SIG-M5 treated with dmso at 0.1 percent for 504 hours (cell line): ENCODE measurements at regions not wholly inside any gene's neighbourhood (a gene's known extent, or its start where the extent isn't known, plus 50 kb on each side); places are given as distances from the start of the nearest gene placed in this dataset.

Source experiments
- DNase-seq: peaks from one replicate; lab custom pipeline; 2025; ENCODE audit not compliant: unreplicated experiment; lab: John Stamatoyannopoulos, UW

DNA sequence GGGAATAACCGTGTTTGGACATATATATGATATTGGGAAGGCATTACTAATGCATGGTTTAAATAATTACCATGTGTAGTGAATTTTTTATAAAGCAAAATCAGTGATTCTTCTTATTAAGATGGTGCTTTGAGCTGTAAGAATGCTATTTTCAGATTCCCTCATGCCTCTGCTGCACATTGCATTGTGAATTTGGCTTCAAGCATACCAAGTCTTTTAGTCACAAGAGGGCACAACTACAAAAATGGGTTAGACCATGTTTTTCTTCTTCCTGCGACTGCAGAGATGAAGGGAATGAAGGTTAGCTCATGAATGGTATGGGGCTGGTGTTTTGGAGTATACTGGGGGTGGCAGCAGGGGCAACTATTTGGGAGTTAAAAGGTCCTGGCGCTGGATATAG lies 320.1 kb downstream of the SLC4A3 start:
- no peak for DNase-seq

DNA sequence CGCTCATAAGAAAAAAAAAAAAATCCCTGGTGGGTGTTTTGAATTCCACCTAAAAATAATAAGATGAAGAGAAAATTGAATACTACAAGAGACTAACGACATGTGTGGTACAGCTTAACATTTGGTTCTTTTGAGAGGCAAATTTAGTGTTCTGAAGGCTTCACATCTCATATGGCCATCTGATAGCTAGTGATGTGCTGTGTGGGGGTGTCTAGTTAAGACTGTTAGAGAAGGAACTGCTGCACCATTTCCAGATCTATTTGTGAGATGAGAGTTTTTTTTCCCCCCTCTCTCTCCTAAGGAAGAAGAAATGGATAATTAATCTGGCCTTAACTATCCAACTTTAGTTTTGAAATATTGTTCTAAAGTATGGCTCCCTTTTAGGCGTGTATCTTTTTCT lies 321.6 kb downstream of the SLC4A3 start:
- DNase-seq: no peak

DNA sequence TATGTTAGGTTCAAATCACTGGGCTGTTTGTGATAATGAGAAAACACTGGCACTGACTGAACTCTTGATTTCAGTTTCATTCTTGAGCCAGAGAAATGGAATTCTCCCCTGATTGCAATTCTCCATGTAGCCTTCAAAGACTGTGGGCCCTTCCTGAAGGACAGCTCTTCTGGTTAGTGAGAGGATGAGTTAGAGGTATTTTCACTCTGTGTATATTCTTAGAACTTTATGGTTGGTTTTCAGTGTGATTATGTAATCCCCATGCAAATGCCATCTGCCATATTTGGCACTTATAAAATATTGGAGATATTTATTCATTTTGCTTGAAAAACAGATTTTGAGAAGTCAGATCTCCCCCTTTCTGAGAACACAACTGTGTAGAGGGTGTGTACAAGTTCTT lies 323.7 kb downstream of the SLC4A3 start:
- DNase-seq: no peak

DNA sequence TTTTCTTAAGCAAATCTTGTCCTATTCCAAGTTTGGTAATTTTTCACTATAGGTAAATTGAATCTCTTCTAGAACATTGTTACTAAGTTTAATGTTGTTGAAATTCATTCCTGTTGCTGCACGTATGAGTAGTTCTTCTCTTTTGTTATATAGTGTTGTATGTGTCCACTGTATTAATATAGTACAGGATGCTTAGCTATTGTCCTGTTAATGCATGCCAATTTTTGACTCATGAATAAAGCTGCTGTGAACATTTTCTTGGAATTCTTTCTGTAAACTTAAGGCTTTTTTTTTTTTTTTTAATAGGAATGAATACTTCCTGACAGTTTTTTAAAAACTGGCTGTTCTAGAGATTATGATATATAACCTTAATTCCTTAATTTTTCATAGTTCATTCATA lies 326.9 kb downstream of the SLC4A3 start:
- DNase-seq: no peak

DNA sequence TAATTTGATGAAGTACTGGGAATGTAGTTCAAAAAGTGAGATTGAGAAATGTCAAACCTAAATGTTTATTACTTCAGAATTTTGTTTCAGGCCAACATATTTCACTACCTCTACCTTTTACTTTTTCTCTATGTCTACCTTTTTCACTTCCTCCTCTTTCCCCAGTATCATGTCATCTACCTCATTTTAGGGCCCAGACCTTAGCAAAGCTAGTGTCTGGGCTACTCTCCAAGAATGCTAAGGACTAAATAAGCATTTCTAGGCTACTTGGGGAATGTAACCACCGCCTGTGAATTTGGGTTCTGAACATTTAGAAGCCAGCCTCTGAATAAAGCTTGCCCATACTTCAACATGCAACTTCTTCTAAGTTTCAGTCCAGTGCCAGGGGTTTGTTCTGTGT lies 330.4 kb downstream of the SLC4A3 start:
- DNase-seq: no peak

DNA sequence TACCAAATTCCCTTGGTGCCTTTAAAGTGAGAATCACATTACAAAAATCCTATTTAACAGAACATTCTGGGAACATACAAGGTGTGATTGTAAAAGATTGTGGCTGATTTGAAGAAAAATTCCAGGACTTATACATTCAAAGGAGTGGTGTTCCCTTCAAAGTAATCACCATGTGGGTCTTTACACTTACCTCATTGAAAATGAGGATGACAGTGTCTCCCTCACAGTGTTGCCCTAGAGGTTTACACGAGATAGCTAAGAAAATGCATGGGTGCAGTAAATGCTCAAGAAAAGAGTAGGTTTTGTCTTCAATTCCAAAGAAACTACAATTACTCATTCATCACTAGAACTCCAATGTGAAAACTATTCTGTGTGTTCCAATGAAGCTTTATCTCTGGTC lies 331.5 kb downstream of the SLC4A3 start:
- no peak for DNase-seq

DNA sequence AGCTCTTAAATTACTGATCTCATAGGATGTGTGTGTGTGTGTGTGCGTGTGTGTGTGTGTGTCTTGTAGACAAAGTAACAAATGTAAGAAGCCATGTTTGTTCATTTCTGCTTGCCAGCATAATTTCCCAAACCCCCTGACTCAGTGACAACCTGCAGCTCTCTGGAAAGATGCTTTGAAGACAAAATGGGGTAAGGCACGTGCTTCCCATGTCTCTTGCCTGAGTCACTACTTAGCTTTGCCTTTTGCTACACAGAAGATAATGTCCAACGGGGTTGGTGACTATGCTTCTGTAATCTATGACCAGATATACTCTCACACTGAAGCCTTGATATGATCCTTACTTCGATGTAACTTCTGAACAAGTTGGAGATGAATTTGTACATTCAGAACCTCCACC lies 332.0 kb downstream of the SLC4A3 start:
- no peak for DNase-seq

DNA sequence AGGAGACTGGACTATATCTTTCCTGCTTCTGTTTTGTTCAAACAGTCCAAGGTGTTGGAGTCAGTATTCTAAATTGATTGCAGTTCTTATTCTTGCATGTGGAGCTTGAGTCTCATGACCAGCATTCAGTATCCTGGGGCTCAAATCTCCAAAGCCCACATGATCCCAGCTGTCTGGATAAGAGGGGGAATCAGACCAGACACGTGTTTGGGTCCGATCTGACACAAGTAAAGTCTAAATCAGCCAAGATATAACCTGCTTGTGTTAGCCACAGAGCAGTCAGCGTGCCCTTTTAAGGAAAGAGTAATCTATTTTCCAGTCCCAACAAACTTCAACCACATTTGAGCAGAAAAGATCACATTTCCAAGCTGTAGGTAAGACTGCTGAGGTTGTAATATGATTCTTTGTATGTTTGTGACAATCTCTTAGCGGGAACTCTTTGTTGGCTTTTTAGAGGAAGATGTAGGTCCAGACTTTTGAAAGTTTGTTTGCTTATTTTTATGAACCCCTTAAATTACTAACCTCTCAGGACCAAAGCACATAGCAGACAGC lies 334.6 kb downstream of the SLC4A3 start:
- DNase-seq: no peak

DNA sequence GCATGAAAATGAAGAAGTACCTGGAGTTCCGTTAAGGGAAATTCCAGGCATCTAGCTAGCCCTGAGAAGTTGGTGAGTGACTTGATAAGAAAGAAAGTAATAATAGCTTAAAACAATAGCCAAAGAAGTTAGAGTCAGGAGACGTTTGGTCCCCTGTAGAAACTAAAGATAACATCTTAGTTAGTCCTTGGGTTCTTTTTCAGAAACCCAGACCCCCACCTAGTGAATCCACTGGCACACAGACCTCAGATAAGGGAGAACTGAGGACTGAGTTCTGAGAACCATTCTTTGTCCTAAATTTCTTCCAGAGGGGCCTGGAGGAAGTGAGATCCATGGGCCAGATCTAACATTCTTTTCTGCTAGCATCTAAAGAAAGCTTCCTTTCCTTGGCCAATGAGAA lies 335.4 kb downstream of the SLC4A3 start:
- no peak for DNase-seq

DNA sequence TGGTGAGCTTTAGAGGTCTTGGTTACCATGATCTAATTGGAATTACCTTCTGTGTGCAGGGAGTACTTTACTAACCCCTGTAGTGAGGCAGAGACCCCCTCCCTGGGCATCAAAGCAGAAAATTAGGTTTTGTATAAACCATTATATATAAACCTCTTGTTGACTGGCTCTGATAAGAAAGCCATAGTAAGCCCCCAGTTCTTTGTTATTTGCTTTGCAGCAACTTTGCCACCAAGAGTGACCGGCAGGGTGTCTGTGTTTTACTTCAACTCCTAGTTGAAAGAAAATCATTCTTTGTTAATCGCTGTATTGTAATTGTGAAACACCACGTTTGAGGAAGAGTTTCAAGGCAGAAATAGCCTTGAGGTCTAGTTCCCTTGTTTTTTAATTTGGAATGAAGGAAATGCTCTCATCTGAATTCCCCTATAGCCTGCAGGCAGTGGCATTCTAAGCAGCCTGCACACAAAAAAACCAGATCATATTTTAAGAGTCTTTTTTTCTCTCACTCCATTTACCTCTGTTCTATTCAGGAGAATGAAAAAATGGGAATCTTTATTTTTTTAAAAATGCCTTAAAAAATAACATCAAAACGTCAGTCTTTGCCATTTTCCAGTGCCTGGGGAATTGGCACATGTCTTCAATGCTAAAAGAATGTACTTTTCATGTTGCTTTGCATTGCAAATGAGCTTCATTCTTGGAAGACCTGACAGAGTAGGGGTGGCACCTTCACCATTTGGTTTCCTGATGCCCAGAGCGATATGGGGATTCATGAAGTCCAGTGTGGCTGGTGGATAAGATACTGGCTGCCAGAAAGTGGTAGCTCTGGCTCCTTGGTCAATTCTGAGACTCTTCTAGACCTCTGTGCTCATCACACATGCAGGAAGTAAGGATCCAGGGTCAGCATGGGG lies 338.1 kb downstream of the SLC4A3 start:
- DNase-seq: no peak

DNA sequence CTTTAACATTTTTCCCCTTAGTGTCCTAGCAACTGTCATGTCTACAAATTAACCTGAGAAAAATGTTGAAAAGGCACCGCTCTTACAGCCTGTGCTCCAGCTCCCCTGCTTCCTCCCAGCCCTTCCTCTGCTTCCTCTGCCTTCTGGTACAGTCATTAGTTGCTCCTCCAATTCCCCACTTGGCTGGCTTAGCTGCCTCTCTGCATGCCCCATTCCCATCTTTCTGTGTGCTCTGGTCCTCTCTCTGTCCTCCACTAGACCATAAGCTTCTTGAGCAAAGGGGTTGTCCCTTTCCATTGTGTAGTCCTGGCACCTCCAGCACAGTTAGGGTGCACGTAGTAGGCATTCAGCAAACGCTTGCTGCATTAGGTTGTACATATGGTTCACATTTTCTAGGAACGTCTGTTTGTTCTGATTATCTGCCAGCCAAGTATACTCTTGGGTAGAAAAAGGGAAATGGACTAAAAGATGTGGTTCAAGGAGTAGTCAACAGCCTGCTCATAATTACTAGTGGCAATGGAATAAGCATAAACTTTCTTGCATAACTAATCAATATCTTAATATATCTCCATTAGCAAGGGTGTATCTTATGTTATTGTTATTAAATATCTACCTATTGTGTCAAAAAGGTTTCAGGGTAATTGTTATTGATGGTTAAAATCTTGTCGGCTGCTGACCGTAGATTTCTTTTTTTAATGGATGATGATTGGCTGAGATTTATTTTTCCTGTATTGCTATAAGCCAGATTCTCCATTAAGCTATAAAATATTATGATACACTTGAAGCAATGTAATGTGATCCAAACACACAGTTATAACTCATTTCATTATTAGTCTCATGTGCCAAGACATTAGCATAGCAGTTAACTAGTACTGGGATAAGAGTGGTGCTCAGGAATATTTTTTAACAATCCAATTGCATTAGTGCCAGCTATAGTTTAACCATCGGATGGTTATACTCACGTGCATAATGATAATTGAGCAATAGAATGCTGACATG lies 340.1 kb downstream of the SLC4A3 start:
- no peak for DNase-seq

DNA sequence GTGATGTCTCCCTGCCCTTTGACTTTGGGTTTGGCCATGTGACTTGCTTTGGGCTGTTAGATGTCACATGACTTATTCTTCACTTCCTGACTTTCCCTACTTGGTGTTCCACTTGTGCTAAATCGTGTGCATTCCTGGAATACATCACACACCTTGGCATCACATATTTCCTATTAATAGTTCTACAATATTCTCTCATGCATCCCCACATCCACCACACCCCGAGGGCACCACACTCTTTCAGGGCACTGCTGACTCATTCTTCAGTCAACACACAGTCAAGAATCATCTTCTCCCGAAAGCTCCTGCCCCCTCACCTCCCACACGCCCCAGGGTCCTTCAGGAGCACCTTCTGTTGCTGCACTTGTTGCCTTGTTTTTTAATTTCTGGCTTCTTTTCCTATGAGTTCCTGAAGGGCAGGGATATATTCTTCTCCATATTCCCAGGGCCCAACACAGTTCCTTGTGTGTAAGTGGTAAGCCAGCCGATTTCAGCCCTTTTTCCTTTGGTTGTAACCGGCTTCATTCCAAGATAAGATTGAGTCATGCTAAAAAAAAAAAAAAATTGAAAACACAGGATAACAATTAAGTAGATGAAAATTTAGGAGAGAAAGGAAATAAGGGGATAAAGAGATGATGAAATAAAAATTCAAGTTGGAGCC lies 341.4 kb downstream of the SLC4A3 start:
- DNase-seq: no peak

DNA sequence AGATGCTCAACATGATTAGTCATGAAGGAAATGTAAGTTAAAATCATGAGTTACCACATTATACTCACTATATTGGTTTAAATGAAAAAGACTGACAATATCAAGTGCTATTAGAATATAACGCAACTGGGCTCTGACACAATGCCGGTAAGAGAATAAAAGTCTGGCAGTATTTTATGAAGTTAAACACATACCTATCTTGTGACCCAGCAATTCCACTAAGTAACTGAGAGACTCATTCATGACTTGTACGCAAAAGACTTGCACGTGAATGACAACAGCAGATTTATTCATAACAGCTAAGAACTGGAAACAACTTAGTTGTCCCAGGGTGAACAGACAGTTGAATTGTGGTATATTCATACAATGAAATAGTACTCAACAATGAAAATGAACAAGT lies 342.1 kb downstream of the SLC4A3 start:
- DNase-seq: no peak

DNA sequence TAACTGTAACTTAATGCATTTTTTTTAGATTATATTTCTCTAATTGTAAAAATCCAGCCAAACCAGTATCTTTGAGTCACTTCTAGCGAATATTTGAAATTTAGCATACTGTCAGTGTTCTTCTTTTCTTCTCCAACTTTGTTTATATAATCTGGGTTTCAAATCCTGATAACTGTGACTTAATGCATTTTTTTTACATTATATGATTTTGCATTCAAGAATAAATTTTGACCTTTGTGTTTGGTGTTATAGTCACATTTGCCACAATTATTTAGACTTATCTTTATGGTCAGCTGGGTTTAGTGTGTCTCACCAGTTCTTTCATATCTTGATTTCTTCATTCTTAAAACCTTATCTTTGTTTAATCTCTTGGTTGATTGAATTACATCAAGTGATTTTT lies 345.7 kb downstream of the SLC4A3 start:
- DNase-seq: no peak

DNA sequence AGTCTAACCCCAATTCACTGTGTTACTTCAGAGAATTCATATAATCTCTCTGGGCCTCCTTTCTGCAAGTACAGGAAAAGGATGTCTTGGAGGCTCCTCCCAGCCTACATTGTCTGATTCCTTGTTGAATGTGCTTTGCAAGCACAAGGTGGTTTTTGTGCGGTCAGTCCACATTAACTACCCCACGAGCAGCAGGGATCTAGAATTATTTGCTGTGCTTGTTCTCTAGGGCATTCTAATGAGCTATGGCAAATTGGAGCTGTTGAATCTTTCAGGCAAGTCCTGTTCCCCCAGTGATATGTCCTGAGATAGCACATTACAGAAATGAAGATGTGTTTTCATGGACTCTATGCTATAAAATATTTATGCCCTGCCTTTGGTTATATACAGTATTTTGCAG lies 349.4 kb downstream of the SLC4A3 start:
- no peak for DNase-seq

DNA sequence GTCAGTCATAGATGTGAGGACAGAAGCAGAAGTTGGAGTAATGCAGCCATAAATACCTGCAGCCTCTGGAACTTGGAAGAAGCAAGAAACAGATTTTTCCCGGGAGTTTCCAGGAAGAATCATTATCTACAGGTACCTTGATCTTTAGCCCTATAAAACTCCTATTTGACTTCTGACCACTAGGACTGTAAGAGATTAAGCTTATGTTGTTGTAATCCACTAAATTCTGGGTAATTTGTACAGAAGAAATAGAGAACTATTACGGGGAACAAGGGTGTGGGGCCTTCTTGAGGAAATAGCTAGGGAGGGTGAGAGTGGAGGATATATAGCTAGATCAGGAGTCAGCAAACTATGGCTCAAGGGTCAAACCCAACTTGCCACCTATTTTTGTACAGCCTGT lies 353.2 kb downstream of the SLC4A3 start:
- DNase-seq: no peak

DNA sequence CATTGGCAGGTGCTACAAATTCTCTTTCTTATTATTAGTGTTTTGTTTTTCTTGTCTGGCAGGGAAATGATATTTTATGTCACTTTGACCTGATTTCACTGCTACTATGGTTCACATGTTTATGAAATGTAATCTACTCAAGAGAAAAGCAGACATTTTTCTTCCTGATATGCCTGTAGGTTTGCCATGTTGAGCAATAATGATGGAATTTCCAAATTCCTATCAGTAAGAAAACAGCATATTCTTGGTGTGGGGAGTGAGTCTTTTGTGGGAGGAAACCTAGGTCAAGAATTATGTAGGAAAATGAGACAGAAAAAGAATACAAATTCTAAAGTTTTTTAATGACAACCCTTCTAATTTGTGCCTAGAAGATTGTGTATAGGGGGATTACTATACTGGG lies 356.4 kb downstream of the SLC4A3 start:
- no peak for DNase-seq

DNA sequence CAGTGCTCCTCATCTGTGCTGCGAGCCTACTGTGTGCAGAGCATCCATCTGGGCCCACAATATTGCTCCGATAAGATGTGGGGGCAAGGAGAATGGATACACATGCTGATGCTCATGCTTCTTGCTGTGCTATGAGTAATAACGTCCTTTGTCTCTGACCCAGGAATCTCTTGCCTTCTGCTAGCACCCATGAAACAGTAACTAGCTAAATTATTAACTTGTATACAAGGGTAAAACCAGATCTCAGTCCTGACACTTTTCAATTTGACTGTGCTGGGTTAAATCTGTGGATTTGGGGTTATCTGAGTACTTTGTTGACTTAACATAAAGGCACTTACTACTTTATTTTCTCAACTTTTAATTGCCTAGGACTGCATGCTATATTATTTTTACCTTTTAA lies 357.6 kb downstream of the SLC4A3 start:
- DNase-seq: no peak

DNA sequence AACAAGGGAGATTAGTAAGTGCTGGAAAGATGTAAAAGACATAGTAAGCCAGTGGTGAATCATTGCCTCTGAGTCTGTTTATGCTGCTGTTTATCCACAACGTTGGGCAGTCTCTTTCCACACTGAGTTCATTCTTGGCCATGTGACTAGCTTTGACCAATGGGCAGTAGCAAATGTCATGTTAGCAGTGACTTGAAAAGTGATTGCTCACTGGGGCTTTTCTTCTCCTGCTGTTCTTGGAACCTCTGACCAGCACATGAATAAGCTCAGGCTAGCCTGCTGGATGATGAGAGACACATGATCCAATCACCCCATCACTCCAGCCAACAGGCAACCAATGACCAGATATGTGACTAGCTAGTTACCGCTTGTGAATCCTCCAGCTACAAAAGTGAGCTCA lies 360.4 kb downstream of the SLC4A3 start:
- DNase-seq: no peak

DNA sequence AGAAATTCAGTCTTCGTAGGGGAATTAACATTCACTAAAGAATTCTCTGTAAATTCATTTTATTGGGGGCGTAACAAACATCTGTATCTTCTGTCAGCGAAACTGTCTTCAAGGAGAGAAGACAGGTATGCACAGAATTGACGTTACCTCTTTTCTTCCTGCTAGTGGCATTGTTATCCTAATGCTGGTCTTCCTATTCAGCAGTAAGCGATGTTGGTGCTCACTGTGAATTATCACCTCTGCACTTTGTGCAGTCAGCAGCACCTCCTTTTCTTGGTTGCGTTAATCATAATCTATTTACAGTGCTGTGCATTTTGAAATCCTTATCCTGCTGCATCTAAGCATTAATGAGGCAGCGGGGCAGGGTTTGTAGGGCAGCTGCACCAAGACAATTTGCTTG lies 362.3 kb downstream of the SLC4A3 start:
- no peak for DNase-seq

DNA sequence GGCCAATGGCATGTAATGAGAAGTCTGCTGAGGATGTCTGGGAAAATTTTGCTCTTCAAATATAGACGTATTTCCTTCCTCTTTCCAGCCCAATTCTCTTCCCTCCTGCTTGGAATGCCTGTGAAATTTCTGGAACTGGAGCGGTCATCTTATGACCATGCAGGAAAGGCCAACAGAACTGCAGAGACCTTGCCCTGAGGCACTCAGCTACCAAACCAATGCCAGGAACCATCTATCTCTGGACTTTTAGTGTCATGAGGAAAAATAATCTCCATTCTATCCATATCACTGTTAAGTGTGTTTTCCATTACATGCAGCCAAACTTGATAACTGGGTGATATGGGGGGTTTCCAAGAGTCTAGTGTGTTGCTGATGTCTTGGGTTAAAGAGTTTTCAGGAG lies 363.7 kb downstream of the SLC4A3 start:
- no peak for DNase-seq
